PC-3 (cell line): ENCODE measurements at regions not wholly inside any gene's neighbourhood (a gene's known extent, or its start where the extent isn't known, plus 50 kb on each side); places are given as distances from the start of the nearest gene placed in this dataset.

Experiments
- CTCF ChIP-seq: fragments of 300-600 bp; sonication (generic); conservative IDR thresholded peaks from 2 replicates; pipeline ENCODE4 v1.5.1; 2017; ENCODE audit warnings: antibody characterized with exemption, low read depth, mild to moderate bottlenecking, low read length
- EZH2 ChIP-seq: fragments of 300-600 bp; sonication (generic); IDR thresholded peaks from one replicate; pipeline ENCODE4 v1.6.1; 2017; ENCODE audit warnings: antibody characterized with exemption, mild to moderate bottlenecking, low read length; ENCODE audit not compliant: unreplicated experiment
- EZH2phosphoT487 ChIP-seq: fragments of 300-600 bp; sonication (generic); IDR thresholded peaks from 2 replicates; pipeline ENCODE4 v1.6.1; 2018; ENCODE audit warnings: mild to moderate bottlenecking, antibody characterized with exemption, low read length, borderline replicate concordance

GRCh38 chr11:127219704-127220103 lies 219.1 kb upstream of the KIRREL3 start:
- TF ChIP-seq CTCF (no peak), EZH2 (no peak), EZH2phosphoT487 (no peak)
